GM23338 (cell line): ENCODE measurements at regions not wholly inside any gene's neighbourhood (a gene's known extent, or its start where the extent isn't known, plus 50 kb on each side); places are given as distances from the start of the nearest gene placed in this dataset.

Experiments used
- ATAC-seq: fragments of 200-7000 bp; cut with Tn5 transposase; 3 replicates; pipeline ENCODE4 v1.9.1; 2020
- DNase-seq: peaks from one replicate; pipeline ENCODE4 v3.0.0-alpha.2; 2015; ENCODE audit warnings: low spot score
- H2AFZ ChIP-seq: fragments of 200-600 bp; sonication (generic); 2 replicates; pipeline ENCODE4 v1.8.0; 2016; ENCODE audit warnings: antibody characterized with exemption, mild to moderate bottlenecking, moderate library complexity
- H3F3A ChIP-seq: fragments of 200-600 bp; sonication (generic); replicated peaks from 2 replicates; pipeline ENCODE4 v1.8.0; 2017; ENCODE audit warnings: antibody characterized with exemption, mixed run types, low read depth
- H3K27ac ChIP-seq: fragments of 200-600 bp; sonication (generic); 2 replicates; pipeline ENCODE4 v1.6.1; 2016; ENCODE audit warnings: low read depth
- H3K27me3 ChIP-seq: fragments of 200-600 bp; sonication (generic); 2 replicates; pipeline ENCODE4 v1.8.0; 2016; ENCODE audit warnings: mild to moderate bottlenecking, mixed run types, moderate library complexity; ENCODE audit not compliant: insufficient read depth
- H3K36me3 ChIP-seq: fragments of 200-600 bp; sonication (generic); 2 replicates; pipeline ENCODE4 v1.8.0; 2016; ENCODE audit warnings: mild to moderate bottlenecking; ENCODE audit not compliant: insufficient read depth
- H3K4me1 ChIP-seq: fragments of 200-600 bp; sonication (generic); 2 replicates; pipeline ENCODE4 v1.8.0; 2016; ENCODE audit warnings: mild to moderate bottlenecking, moderate library complexity; ENCODE audit not compliant: insufficient read depth
- H3K4me2 ChIP-seq: fragments of 200-600 bp; sonication (generic); 2 replicates; pipeline ENCODE4 v1.7.1; 2017; ENCODE audit warnings: mixed run types
- H3K4me3 ChIP-seq: fragments of 200-600 bp; sonication (generic); 2 replicates; pipeline ENCODE4 v1.6.1; 2016; ENCODE audit warnings: mixed run types
- H3K79me2 ChIP-seq: fragments of 200-600 bp; sonication (generic); replicated peaks from 2 replicates; pipeline ENCODE4 v1.8.0; 2017; ENCODE audit warnings: mild to moderate bottlenecking; ENCODE audit not compliant: insufficient read depth
- H3K9me2 ChIP-seq: fragments of 200-600 bp; sonication (generic); 2 replicates; pipeline ENCODE4 v1.8.0; 2017; ENCODE audit not compliant: insufficient read depth
- H4K20me1 ChIP-seq: fragments of 200-600 bp; sonication (generic); replicated peaks from 2 replicates; pipeline ENCODE4 v1.8.0; 2017; ENCODE audit warnings: mild to moderate bottlenecking; ENCODE audit not compliant: insufficient read depth
- H3K27ac Mint-ChIP-seq: 2 replicates; pipeline ENCODE4 v1.8.0; 2020; ENCODE audit warnings: inconsistent platforms, mild to moderate bottlenecking, moderate library complexity, mixed read lengths
- H3K27me3 Mint-ChIP-seq: 3 replicates; pipeline ENCODE4 v1.8.0; 2022; ENCODE audit warnings: low read depth, mild to moderate bottlenecking, moderate library complexity, mixed read lengths, inconsistent platforms; ENCODE audit not compliant: insufficient read depth, poor library complexity
- H3K36me3 Mint-ChIP-seq: 3 replicates; pipeline ENCODE4 v1.8.0; 2021; ENCODE audit warnings: low read depth, mild to moderate bottlenecking, inconsistent platforms, moderate library complexity, mixed read lengths
- H3K4me1 Mint-ChIP-seq: 3 replicates; pipeline ENCODE4 v1.8.0; 2020; ENCODE audit warnings: mild to moderate bottlenecking, inconsistent platforms, mixed read lengths
- H3K4me3 Mint-ChIP-seq: 3 replicates; pipeline ENCODE4 v1.8.0; 2021; ENCODE audit warnings: moderate library complexity, mild to moderate bottlenecking, inconsistent platforms, mixed read lengths
- H3K9me3 Mint-ChIP-seq: 3 replicates; pipeline ENCODE4 v1.8.0; 2020; ENCODE audit warnings: moderate library complexity, mild to moderate bottlenecking, inconsistent platforms, mixed read lengths
- CREB1 ChIP-seq: fragments of 250-450 bp; sonication (Bioruptor Pico); IDR thresholded peaks from 2 replicates; pipeline ENCODE4 v1.5.0; 2020; ENCODE audit warnings: low read depth, mild to moderate bottlenecking, moderate library complexity
- CTCF ChIP-seq, 2 experiments: fragments of 200-600 bp in 1 of 2; sonication (generic) in 1 of 2; conservative IDR thresholded peaks; 2 replicates each; pipeline versions ENCODE4 v1.5.1 to v1.6.1; 2016 to 2017; ENCODE audit warnings: antibody characterized with exemption in 2 of 2, low read depth in 2 of 2, mild to moderate bottlenecking in 2 of 2, moderate library complexity in 1 of 2
- ETS1 ChIP-seq: IDR thresholded peaks from 2 replicates; pipeline ENCODE4 v1.6.1; 2016; ENCODE audit warnings: antibody characterized with exemption
- EZH2 ChIP-seq: fragments of 200-600 bp; sonication (generic); IDR thresholded peaks from one replicate; pipeline ENCODE4 v1.8.0; 2017; ENCODE audit warnings: antibody characterized with exemption, mild to moderate bottlenecking, low read depth; ENCODE audit not compliant: unreplicated experiment
- EZH2phosphoT487 ChIP-seq: fragments of 200-600 bp; sonication (generic); IDR thresholded peaks from one replicate; pipeline ENCODE4 v1.8.1; 2018; ENCODE audit warnings: antibody characterized with exemption; ENCODE audit not compliant: unreplicated experiment
- JUNB ChIP-seq: IDR thresholded peaks from one replicate; pipeline ENCODE4 v1.6.1; 2016; ENCODE audit warnings: antibody characterized with exemption; ENCODE audit not compliant: unreplicated experiment
- NANOG ChIP-seq: IDR thresholded peaks from 2 replicates; pipeline ENCODE4 v1.6.1; 2016; ENCODE audit warnings: antibody characterized with exemption, borderline replicate concordance
- POLR2AphosphoS5 ChIP-seq: IDR thresholded peaks from 2 replicates; pipeline ENCODE4 v1.6.1; 2016; ENCODE audit warnings: antibody characterized with exemption, low read depth
- REST ChIP-seq: IDR thresholded peaks from one replicate; pipeline ENCODE4 v1.6.1; 2018; ENCODE audit warnings: antibody characterized with exemption; ENCODE audit not compliant: unreplicated experiment
- STAT1 ChIP-seq: IDR thresholded peaks from one replicate; pipeline ENCODE4 v1.6.1; 2016; ENCODE audit warnings: antibody characterized with exemption; ENCODE audit not compliant: unreplicated experiment
- ZNF114 ChIP-seq: fragments of 250-450 bp; sonication (Bioruptor Pico); IDR thresholded peaks from 2 replicates; pipeline ENCODE4 v1.5.0; 2020; ENCODE audit warnings: mild to moderate bottlenecking, moderate library complexity
- ZNF331 ChIP-seq: fragments of 250-450 bp; sonication (Bioruptor Pico); IDR thresholded peaks from 2 replicates; pipeline ENCODE4 v1.5.0; 2020; ENCODE audit warnings: low read depth, mild to moderate bottlenecking, moderate library complexity

- no peak for TF ChIP-seq REST
- TF ChIP-seq STAT1, result no peak
- TF ChIP-seq NANOG, result no peak
- TF ChIP-seq JUNB, result no peak
- TF ChIP-seq EZH2, result no peak
- TF ChIP-seq CREB1 (CRISPR knock-in tag), result no peak
- no peak for TF ChIP-seq EZH2phosphoT487
- TF ChIP-seq CTCF (conservative IDR thresholded peaks at IDR 0.05; ENCODE audit: low read depth in 2 of 2), result no peak
- no peak for TF ChIP-seq ETS1
- no peak for TF ChIP-seq ZNF331
These were observed 63.7 kb upstream of the CCBE1 start (continued) for GRCh38 chr18:59760619-59761600.

GRCh38 chr18:59760212-59760611 is 63.0 kb upstream of the CCBE1 start:
- TF ChIP-seq ETS1 (no peak), ZNF331 (no peak), POLR2AphosphoS5 (no peak), EZH2 (no peak), EZH2phosphoT487 (no peak), STAT1 (no peak), JUNB (no peak), ZNF114 (CRISPR knock-in tag) (no peak)
- ATAC-seq (no peak), DNase-seq (no peak)
- no peaks in the 10 kb centered on the region for H3K27me3 ChIP-seq
- H3K27me3 Mint-ChIP-seq, result no peaks in the 10 kb centered on the region
- H3F3A ChIP-seq, result no peaks in the 10 kb centered on the region
- no peaks in the 10 kb centered on the region for H3K4me1 ChIP-seq
- H3K27ac Mint-ChIP-seq, result no peak overlapping the region
- H3K4me3 ChIP-seq, result no peak overlapping the region
- H3K4me3 Mint-ChIP-seq, result no peak overlapping the region
- no peaks in the 10 kb centered on the region for H3K9me2 ChIP-seq
- H3K4me2 ChIP-seq, result no peak overlapping the region
- H3K36me3 ChIP-seq, result no peaks in the 10 kb centered on the region
- no peaks in the 10 kb centered on the region for H3K4me1 Mint-ChIP-seq
- H4K20me1 ChIP-seq, result no peaks in the 10 kb centered on the region
- H3K9me3 Mint-ChIP-seq, result no peaks in the 10 kb centered on the region
- H3K79me2 ChIP-seq, result no peaks in the 10 kb centered on the region
- H3K27ac ChIP-seq, result no peak overlapping the region
- H3K36me3 Mint-ChIP-seq, result no peaks in the 10 kb centered on the region
- H2AFZ ChIP-seq, result no peak overlapping the region
